ENCODE measurements at regions not wholly inside any gene's neighbourhood (a gene's known extent, or its start where the extent isn't known, plus 50 kb on each side); places are given as distances from the start of the nearest gene placed in this dataset.

- H4K20me1 ChIP-seq (ENCODE audit: insufficient read depth, low read length): no peaks in the 10 kb centered on the region
- no peak for DNase-seq
Measured at GRCh38 chr10:35743851-35744250, 101.8 kb upstream of the FZD8 start.

GRCh38 chr10:35743351-35743750 is 101.3 kb upstream of the FZD8 start:
- Mint-ChIP-seq H3K36me3 (no peaks in the 10 kb centered on the region), H3K4me3 (no peak overlapping the region), H3K27ac (no peak overlapping the region), H3K4me1 (no peaks in the 10 kb centered on the region), H3K27me3 (ENCODE audit: low read depth in 3 of 3) (peaks cover 0 to 1% (median 0%) of the 10 kb centered on the region in 3 donors), H3K9me3 (peaks cover 0 to 5% (median 1%) of the 10 kb centered on the region in 7 donors)
- TF ChIP-seq, protein P1, sequence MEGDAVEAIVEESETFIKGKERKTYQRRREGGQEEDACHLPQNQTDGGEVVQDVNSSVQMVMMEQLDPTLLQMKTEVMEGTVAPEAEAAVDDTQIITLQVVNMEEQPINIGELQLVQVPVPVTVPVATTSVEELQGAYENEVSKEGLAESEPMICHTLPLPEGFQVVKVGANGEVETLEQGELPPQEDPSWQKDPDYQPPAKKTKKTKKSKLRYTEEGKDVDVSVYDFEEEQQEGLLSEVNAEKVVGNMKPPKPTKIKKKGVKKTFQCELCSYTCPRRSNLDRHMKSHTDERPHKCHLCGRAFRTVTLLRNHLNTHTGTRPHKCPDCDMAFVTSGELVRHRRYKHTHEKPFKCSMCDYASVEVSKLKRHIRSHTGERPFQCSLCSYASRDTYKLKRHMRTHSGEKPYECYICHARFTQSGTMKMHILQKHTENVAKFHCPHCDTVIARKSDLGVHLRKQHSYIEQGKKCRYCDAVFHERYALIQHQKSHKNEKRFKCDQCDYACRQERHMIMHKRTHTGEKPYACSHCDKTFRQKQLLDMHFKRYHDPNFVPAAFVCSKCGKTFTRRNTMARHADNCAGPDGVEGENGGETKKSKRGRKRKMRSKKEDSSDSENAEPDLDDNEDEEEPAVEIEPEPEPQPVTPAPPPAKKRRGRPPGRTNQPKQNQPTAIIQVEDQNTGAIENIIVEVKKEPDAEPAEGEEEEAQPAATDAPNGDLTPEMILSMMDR (IDR thresholded peaks at IDR 0.05): no peak
- Histone ChIP-seq H3K9ac (ENCODE audit: insufficient read depth, low read length, poor library complexity, severe bottlenecking) (no peak overlapping the region), H3K9me3 (replicated peaks in 1 of 2; ENCODE audit: control insufficient read depth in 1 of 2, insufficient read depth in 1 of 2, low read length in 2 of 2) (peaks cover 0 to 3% of the 10 kb centered on the region in 2 donors), H2AFZ (ENCODE audit: insufficient read depth, low read depth, low read length, poor library complexity, severe bottlenecking) (no peak overlapping the region), H3K36me3 (replicated peaks in 1 of 2; ENCODE audit: control insufficient read depth in 1 of 2, insufficient read depth in 2 of 2, low read length in 2 of 2) (no peaks in the 10 kb centered on the region), H4K20me1 (ENCODE audit: insufficient read depth, low read length) (no peaks in the 10 kb centered on the region), H3K4me2 (replicated peaks; ENCODE audit: extremely low read depth, low read length, poor library complexity, severe bottlenecking) (no peak overlapping the region), H3K27me3 (ENCODE audit: control insufficient read depth in 2 of 2, insufficient read depth in 2 of 2, low read length in 2 of 2) (no peaks in the 10 kb centered on the region), H3K4me1 (ENCODE audit: control insufficient read depth in 1 of 2, insufficient read depth in 2 of 2, low read length in 2 of 2) (no peaks in the 10 kb centered on the region), H3K4me3 (replicated peaks in 1 of 3; ENCODE audit: low read depth in 2 of 3, low read length in 3 of 3) (no peak overlapping the region), H3K79me2 (ENCODE audit: insufficient read depth, low read length) (no peaks in the 10 kb centered on the region), H3K27ac (ENCODE audit: low read depth in 1 of 2, low read length in 2 of 2) (no peak overlapping the region)
- no peak for DNase-seq
- intact Hi-C loops (cut with micrococcal nuclease): no loop called here

More at GRCh38 chr10:35743851-35744250, 101.8 kb upstream of the FZD8 start:
- H3K4me3 ChIP-seq (replicated peaks in 1 of 3; ENCODE audit: low read depth in 2 of 3, low read length in 3 of 3): no peak overlapping the region
- WGBS (ENCODE audit: insufficient coverage): no CpG with 5 or more reads among the region's 2 CpGs
- no peaks in the 10 kb centered on the region for H3K36me3 ChIP-seq (replicated peaks in 1 of 2; ENCODE audit: control insufficient read depth in 1 of 2, insufficient read depth in 2 of 2, low read length in 2 of 2)
- no peak overlapping the region for H2AFZ ChIP-seq (ENCODE audit: insufficient read depth, low read depth, low read length, poor library complexity, severe bottlenecking)
- Mint-ChIP-seq H3K9me3 (peaks cover 0 to 5% (median 1%) of the 10 kb centered on the region in 7 donors), H3K36me3 (no peaks in the 10 kb centered on the region), H3K27me3 (ENCODE audit: low read depth in 3 of 3) (peaks cover 0 to 1% (median 0%) of the 10 kb centered on the region in 3 donors), H3K4me3 (no peak overlapping the region), H3K27ac (no peak overlapping the region), H3K4me1 (no peaks in the 10 kb centered on the region)
- H3K4me2 ChIP-seq (replicated peaks; ENCODE audit: extremely low read depth, low read length, poor library complexity, severe bottlenecking): no peak overlapping the region
- no peaks in the 10 kb centered on the region for H3K79me2 ChIP-seq (ENCODE audit: insufficient read depth, low read length)
- H3K27me3 ChIP-seq (ENCODE audit: control insufficient read depth in 2 of 2, insufficient read depth in 2 of 2, low read length in 2 of 2): no peaks in the 10 kb centered on the region
- H3K9ac ChIP-seq (ENCODE audit: insufficient read depth, low read length, poor library complexity, severe bottlenecking): no peak overlapping the region
- no peak overlapping the region for H3K27ac ChIP-seq (ENCODE audit: low read depth in 1 of 2, low read length in 2 of 2)
- no peaks in the 10 kb centered on the region for H3K9me3 ChIP-seq (replicated peaks in 1 of 2; ENCODE audit: control insufficient read depth in 1 of 2, insufficient read depth in 1 of 2, low read length in 2 of 2)
- TF ChIP-seq, protein P1 (IDR thresholded peaks at IDR 0.05): no peak
- no peaks in the 10 kb centered on the region for H3K4me1 ChIP-seq (ENCODE audit: control insufficient read depth in 1 of 2, insufficient read depth in 2 of 2, low read length in 2 of 2)
- intact Hi-C loops (cut with micrococcal nuclease): no loop called here
